ENCODE measurements at regions not wholly inside any gene's neighbourhood (a gene's known extent, or its start where the extent isn't known, plus 50 kb on each side); places are given as distances from the start of the nearest gene placed in this dataset.
"Not testable (repeated sequence)": the region's sequence is repeated elsewhere in the genome, so short reads cannot be mapped to it uniquely, and the experiment has no call there.

GRCh38 chr7:153404124-153404523 is 644.6 kb downstream of the ACTR3B start:
- Histone ChIP-seq H3K4me1 (ENCODE audit: insufficient read depth, insufficient read length) (no peaks in the 10 kb centered on the region), H3K4me3 (ENCODE audit: insufficient read length, low read depth) (no peak overlapping the region), H3K9me3 (ENCODE audit: insufficient read depth, low read length) (no peaks in the 10 kb centered on the region), H3K27me3 (ENCODE audit: insufficient read depth, insufficient read length) (no peaks in the 10 kb centered on the region), H3K36me3 (ENCODE audit: insufficient read depth, insufficient read length, low read length) (no peaks in the 10 kb centered on the region), H3K9ac (ENCODE audit: insufficient read length, low read depth) (no peak overlapping the region)
- TF ChIP-seq ZNF274 (IDR thresholded peaks at IDR 0.05; ENCODE audit: low read depth, low read length), result no peak
- no peak for TF ChIP-seq SUZ12 (IDR thresholded peaks at IDR 0.05; ENCODE audit: extremely low read depth, insufficient read depth, insufficient read length)
- no peak for TF ChIP-seq YY1 (IDR thresholded peaks at IDR 0.05; ENCODE audit: insufficient read depth, insufficient read length)
- DNase-seq (ENCODE audit: low read depth, low spot score), result no peak

GRCh38 chr7:153404781-153405279 is 645.3 kb downstream of the ACTR3B start:
- no peaks in the 10 kb centered on the region for H3K9me3 ChIP-seq (ENCODE audit: insufficient read depth, low read length)
- H3K4me3 ChIP-seq (ENCODE audit: insufficient read length, low read depth), result no peak overlapping the region
- no peaks in the 10 kb centered on the region for H3K36me3 ChIP-seq (ENCODE audit: insufficient read depth, insufficient read length, low read length)
- TF ChIP-seq ZNF274 (IDR thresholded peaks at IDR 0.05; ENCODE audit: low read depth, low read length), result no peak
- H3K4me1 ChIP-seq (ENCODE audit: insufficient read depth, insufficient read length), result no peaks in the 10 kb centered on the region
- H3K27me3 ChIP-seq (ENCODE audit: insufficient read depth, insufficient read length), result no peaks in the 10 kb centered on the region
- DNase-seq (ENCODE audit: low read depth, low spot score), result no peak
- H3K9ac ChIP-seq (ENCODE audit: insufficient read length, low read depth), result no peak overlapping the region

GRCh38 chr7:153405704-153406485 is 646.3 kb upstream of the DPP6 start:
- H3K4me3 ChIP-seq (ENCODE audit: insufficient read length, low read depth), result no peak overlapping the region
- no peak for TF ChIP-seq ZNF274 (IDR thresholded peaks at IDR 0.05; ENCODE audit: low read depth, low read length)
- no peak for TF ChIP-seq YY1 (IDR thresholded peaks at IDR 0.05; ENCODE audit: insufficient read depth, insufficient read length)
- TF ChIP-seq SUZ12 (IDR thresholded peaks at IDR 0.05; ENCODE audit: extremely low read depth, insufficient read depth, insufficient read length), result no peak
- H3K9ac ChIP-seq (ENCODE audit: insufficient read length, low read depth), result no peak overlapping the region
- no peak for DNase-seq (ENCODE audit: low read depth, low spot score)
- H3K27me3 ChIP-seq (ENCODE audit: insufficient read depth, insufficient read length), result no peaks in the 10 kb centered on the region
- no peaks in the 10 kb centered on the region for H3K4me1 ChIP-seq (ENCODE audit: insufficient read depth, insufficient read length)
- no peaks in the 10 kb centered on the region for H3K36me3 ChIP-seq (ENCODE audit: insufficient read depth, insufficient read length, low read length)
- H3K9me3 ChIP-seq (ENCODE audit: insufficient read depth, low read length), result no peaks in the 10 kb centered on the region

DNA sequence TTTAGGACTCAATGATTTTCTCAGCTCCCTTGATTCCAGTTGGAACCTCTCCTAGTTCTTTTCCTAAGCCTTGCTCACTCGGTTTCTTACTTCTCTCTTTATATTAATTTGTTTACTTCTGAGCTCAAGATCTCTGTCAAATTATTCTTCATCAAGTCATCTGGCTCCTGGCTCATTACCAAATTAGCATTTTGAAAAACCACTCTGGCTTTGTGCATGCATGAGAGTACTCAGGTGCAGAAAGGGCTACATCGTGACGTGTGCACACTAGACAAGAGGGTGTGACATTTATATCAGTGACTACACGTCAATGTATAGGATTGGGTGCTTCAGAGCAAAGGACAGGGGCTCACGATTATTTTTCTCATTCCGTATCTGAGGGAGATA is 645.7 kb upstream of the DPP6 start:
- H3K27me3 ChIP-seq (ENCODE audit: insufficient read depth, insufficient read length), result no peaks in the 10 kb centered on the region
- no peak overlapping the region for H3K4me3 ChIP-seq (ENCODE audit: insufficient read length, low read depth)
- no peaks in the 10 kb centered on the region for H3K36me3 ChIP-seq (ENCODE audit: insufficient read depth, insufficient read length, low read length)
- DNase-seq (ENCODE audit: low read depth, low spot score), result no peak
- no peak for TF ChIP-seq SUZ12 (IDR thresholded peaks at IDR 0.05; ENCODE audit: extremely low read depth, insufficient read depth, insufficient read length)
- no peaks in the 10 kb centered on the region for H3K4me1 ChIP-seq (ENCODE audit: insufficient read depth, insufficient read length)
- H3K9me3 ChIP-seq (ENCODE audit: insufficient read depth, low read length), result no peaks in the 10 kb centered on the region
- H3K9ac ChIP-seq (ENCODE audit: insufficient read length, low read depth), result no peak overlapping the region

- Histone ChIP-seq H3K27me3 (ENCODE audit: insufficient read depth, insufficient read length) (no peaks in the 10 kb centered on the region), H3K9me3 (ENCODE audit: insufficient read depth, low read length) (no peaks in the 10 kb centered on the region), H3K4me3 (ENCODE audit: insufficient read length, low read depth) (no peak overlapping the region), H3K9ac (ENCODE audit: insufficient read length, low read depth) (no peak overlapping the region), H3K36me3 (ENCODE audit: insufficient read depth, insufficient read length, low read length) (no peaks in the 10 kb centered on the region), H3K4me1 (ENCODE audit: insufficient read depth, insufficient read length) (no peaks in the 10 kb centered on the region)
- no peak for TF ChIP-seq YY1 (IDR thresholded peaks at IDR 0.05; ENCODE audit: insufficient read depth, insufficient read length)
- TF ChIP-seq SUZ12 (IDR thresholded peaks at IDR 0.05; ENCODE audit: extremely low read depth, insufficient read depth, insufficient read length), result no peak
- TF ChIP-seq ZNF274 (IDR thresholded peaks at IDR 0.05; ENCODE audit: low read depth, low read length), result no peak
- DNase-seq (ENCODE audit: low read depth, low spot score), result no peak
These were observed 644.7 kb upstream of the DPP6 start for GRCh38 chr7:153407291-153408046.

DNA sequence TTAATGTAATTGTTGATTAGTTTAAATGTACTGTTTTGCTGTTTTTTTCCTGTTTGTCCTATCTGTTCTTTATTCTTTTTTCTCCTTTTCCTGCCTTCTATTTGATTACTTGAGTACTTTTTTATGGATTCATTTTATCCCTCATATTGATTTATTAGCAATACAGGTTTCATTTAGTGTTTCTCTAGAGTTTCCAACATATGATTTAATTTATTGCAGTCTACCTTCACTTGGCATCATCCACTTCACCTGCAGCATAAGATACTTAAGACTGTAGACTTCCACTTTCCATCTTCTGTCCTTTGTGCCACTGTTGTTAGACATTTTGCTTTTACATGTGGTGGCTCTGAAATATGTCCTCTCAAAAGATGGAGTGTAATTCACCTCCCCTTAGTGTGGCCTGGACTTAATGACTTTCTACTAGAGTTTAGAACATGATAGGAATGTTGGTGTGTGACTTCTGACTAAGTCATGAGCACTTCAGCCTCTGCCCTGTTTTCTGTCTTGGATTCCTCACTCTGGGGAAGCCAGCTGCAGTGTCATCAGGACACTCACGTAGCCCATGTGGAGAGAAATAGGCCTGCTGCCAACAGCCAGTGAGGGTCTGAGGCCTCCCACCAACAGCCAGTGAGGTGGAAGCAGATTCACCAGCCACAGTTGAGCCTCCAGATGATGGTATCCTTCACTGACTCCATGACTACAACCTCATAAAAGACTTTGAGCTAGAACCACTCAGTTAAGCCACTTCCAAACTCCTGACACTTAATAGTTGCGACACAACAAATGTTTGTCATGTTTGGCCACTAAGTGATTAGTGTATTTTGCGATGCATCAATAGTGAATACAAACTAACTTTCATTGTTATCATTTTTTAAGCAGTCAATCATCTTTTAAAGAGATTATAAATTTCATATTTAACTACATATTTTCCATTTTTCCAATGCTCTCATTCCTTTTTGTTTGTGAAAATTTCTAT is 643.5 kb upstream of the DPP6 start:
- no peak overlapping the region for H3K9ac ChIP-seq (ENCODE audit: insufficient read length, low read depth)
- H3K27me3 ChIP-seq (ENCODE audit: insufficient read depth, insufficient read length), result no peaks in the 10 kb centered on the region
- no peak for DNase-seq (ENCODE audit: low read depth, low spot score)
- TF ChIP-seq SUZ12 (IDR thresholded peaks at IDR 0.05; ENCODE audit: extremely low read depth, insufficient read depth, insufficient read length), result no peak
- no peak for TF ChIP-seq YY1 (IDR thresholded peaks at IDR 0.05; ENCODE audit: insufficient read depth, insufficient read length)
- TF ChIP-seq ZNF274 (IDR thresholded peaks at IDR 0.05; ENCODE audit: low read depth, low read length), result no peak
- no peaks in the 10 kb centered on the region; the same call in 1 of the 2 replicates for H3K9me3 ChIP-seq (ENCODE audit: insufficient read depth, low read length)
- no peak overlapping the region for H3K4me3 ChIP-seq (ENCODE audit: insufficient read length, low read depth)
- H3K4me1 ChIP-seq (ENCODE audit: insufficient read depth, insufficient read length), result no peaks in the 10 kb centered on the region
- no peaks in the 10 kb centered on the region for H3K36me3 ChIP-seq (ENCODE audit: insufficient read depth, insufficient read length, low read length)

GRCh38 chr7:153409567-153410342 is 642.4 kb upstream of the DPP6 start:
- not testable (repeated sequence) for H3K9ac ChIP-seq (ENCODE audit: insufficient read length, low read depth); H3K9me3 ChIP-seq (ENCODE audit: insufficient read depth, low read length); H3K36me3 ChIP-seq (ENCODE audit: insufficient read depth, insufficient read length, low read length); H3K4me3 ChIP-seq (ENCODE audit: insufficient read length, low read depth); H3K4me1 ChIP-seq (ENCODE audit: insufficient read depth, insufficient read length); DNase-seq (ENCODE audit: low read depth, low spot score); H3K27me3 ChIP-seq (ENCODE audit: insufficient read depth, insufficient read length)

DNA sequence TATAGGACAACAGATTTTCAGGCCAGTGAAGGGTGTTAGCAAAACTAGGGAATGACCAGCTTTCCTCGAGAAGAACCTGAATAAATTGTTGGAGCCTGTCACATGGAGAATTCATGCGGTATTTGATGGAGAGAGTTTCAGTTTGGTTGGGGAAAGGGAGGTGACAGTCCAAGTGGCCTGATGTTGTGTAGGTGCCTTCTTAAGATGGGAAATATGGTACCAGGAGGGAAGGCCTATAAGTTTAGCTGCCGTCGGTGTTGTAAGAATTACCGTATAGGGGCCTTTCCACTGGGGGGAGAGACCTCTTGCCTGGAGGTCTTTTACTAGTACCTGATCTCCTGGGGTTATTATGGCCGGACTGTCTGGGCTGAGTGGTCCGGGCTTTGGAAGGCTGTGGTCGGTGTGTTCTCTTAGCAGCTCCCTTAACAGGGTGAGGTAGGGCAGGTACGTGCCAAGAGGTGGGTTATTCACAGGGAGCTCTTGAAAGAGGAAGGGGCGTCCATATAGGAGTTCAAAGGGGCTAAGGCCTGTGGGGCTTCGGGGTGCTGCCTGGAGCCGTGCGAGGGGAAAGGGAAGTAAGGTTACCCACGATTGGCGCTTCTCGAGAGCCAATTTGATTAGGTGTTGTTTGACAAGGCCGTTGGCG is 641.1 kb upstream of the DPP6 start:
- H3K9ac ChIP-seq (ENCODE audit: insufficient read length, low read depth); H3K9me3 ChIP-seq (ENCODE audit: insufficient read depth, low read length); DNase-seq (ENCODE audit: low read depth, low spot score); H3K36me3 ChIP-seq (ENCODE audit: insufficient read depth, insufficient read length, low read length); H3K27me3 ChIP-seq (ENCODE audit: insufficient read depth, insufficient read length); H3K4me3 ChIP-seq (ENCODE audit: insufficient read length, low read depth); H3K4me1 ChIP-seq (ENCODE audit: insufficient read depth, insufficient read length): not testable (repeated sequence)

Data from NT2/D1 (cell line).